GM21723 (cell line): ENCODE measurements at regions not wholly inside any gene's neighbourhood (a gene's known extent, or its start where the extent isn't known, plus 50 kb on each side); places are given as distances from the start of the nearest gene placed in this dataset.

Source experiments
- ATAC-seq: cut with Tn5 transposase; IDR thresholded peaks from one replicate; pipeline ENCODE4 v1.9.1; 2021; ENCODE audit warnings: mild to moderate bottlenecking, moderate library complexity; ENCODE audit not compliant: unreplicated experiment

DNA sequence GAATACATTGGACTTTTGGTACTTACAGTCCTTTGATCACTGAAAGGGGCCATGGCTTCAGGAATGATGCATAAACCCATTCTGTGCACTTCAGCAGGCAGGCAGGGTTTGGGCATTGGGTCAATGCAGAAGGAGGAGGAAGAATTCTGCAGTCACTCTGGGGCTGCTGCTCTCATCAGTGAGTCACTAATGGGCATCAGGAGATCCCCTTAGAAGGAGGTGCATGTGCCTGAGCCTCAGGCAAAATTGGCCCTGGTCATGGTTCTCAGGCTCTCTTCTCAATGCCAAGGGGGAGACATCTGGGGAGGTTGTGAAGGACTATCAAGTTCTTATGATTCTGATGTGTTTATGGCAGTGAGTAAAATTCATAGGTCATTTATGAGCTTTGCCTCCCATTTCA lies 52.0 kb upstream of the TNP1 start:
- ATAC-seq: no peak

DNA sequence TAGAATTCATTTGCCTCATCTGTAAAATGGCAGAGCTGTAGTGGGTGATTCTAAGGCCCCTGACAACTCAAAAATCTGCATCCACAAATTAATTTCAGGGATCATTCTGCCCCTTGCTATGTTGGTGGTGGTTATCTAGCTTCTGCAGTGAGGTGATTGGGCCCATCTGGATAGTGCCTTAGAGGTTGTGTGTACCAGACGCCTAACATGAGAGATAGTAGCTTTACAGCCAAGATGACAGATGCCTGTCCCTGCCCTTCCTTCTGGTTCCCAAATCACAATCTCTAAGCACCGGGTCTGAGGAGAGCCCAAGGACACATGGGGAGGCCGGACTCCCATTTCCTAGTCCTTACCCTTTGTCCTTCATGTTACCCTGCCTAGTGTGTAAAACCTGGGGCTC lies 51.1 kb upstream of the TNP1 start:
- ATAC-seq: no peak

DNA sequence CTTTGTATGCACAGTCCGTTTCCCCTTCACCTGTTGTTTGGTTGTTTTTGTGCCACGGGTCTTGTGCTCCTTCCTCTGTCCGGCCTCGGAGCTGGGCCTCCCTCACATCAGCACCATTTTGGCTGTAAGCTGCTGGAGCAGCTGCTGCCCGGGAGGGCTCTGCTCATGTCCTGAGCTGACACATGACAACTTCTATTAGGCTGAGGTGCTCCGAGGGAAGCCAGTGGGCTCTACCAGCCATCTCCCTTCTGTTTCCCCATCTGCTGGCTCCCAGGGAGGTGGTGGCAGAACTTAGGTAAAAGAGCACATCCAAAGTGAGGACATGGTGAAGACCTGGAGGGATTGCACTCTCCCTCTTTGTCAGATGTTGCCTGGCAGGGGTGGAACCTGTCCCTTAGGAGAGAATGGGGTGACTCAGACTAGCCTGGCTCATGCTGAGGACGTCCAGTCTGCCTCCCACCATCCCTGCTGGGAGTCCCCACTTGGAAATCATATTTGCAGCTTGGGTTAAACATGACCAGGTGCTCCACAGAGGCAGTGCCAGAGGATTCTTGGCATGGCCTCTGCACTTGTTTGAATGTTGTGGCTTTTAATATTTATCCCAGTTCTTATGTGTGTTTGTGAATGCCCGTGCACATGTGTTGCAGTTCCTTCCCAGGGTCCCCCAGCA lies 49.8 kb upstream of the TNP1 start:
- no peak for ATAC-seq
